HCT116 (cell line): ENCODE measurements at regions not wholly inside any gene's neighbourhood (a gene's known extent, or its start where the extent isn't known, plus 50 kb on each side); places are given as distances from the start of the nearest gene placed in this dataset.

ENCODE experiments used
- ATAC-seq: fragments of 200-7000 bp; cut with Tn5 transposase; 2 replicates; pipeline ENCODE4 v1.9.1; 2020; ENCODE audit warnings: mild to moderate bottlenecking, moderate library complexity
- BruUV-seq: library from RNA; stranded (reverse); fragments of 400-500 nt; replicated peaks from 2 replicates; lab custom pipeline; 2021; lab: Mats Ljungman, UMichigan
- CTCF ChIA-PET: fragments of 300-600 bp; sonication (Branson Sonifier 250); formaldehyde crosslinking; loops from one replicate; lab custom pipeline; 2021; ENCODE audit warnings: antibody characterized with exemption; lab: Charles Lee
- POLR2A ChIA-PET: fragments of 300-600, 350-600 bp; sonication (Branson Sonifier 250); formaldehyde crosslinking; loops from one replicate; lab custom pipeline; 2021; ENCODE audit warnings: antibody characterized with exemption; lab: Charles Lee
- RAD21 ChIA-PET, 2 experiments: fragments of 300-600 bp; sonication (Branson Sonifier 250); formaldehyde crosslinking; loops; one replicate each; lab custom pipeline; 2023; ENCODE audit warnings: low total read pairs in 2 of 2; ENCODE audit not compliant: uncharacterized antibody in 2 of 2, unreplicated experiment in 2 of 2, low non-redundant PET in 1 of 2; lab: Charles Lee
- DNase-seq: peaks from one replicate; pipeline ENCODE4 v3.0.0-alpha.2; 2010; ENCODE audit warnings: low read depth, low spot score
- H2AFZ ChIP-seq: fragments of 200-600 bp; shearing (Covaris generic), sonication (generic); 2 replicates; pipeline ENCODE4 v1.6.1; 2017; ENCODE audit warnings: low read depth, mixed run types, mixed read lengths, antibody characterized with exemption, low read length; ENCODE audit not compliant: poor library complexity, severe bottlenecking
- H3K27ac ChIP-seq: 2 replicates; pipeline ENCODE4 v1.5.1; 2012; ENCODE audit warnings: low read depth, low read length
- H3K27me3 ChIP-seq: fragments of 200-600 bp; sonication (generic); 2 replicates; pipeline ENCODE4 v1.6.1; 2016; ENCODE audit warnings: mixed run types, low read length, mixed read lengths; ENCODE audit not compliant: insufficient read depth
- H3K36me3 ChIP-seq, 2 experiments: fragments of 200-500 bp in 1 of 2; fragments of 200-600 bp in 1 of 2; sonication (Bioruptor generic) in 1 of 2; sonication (generic) in 1 of 2; 2 replicates each; pipeline versions ENCODE4 v1.5.1 to v1.6.1; 2014 to 2016; ENCODE audit warnings: low read length in 2 of 2, inconsistent platforms in 1 of 2, mixed read lengths in 1 of 2, mixed run types in 1 of 2; ENCODE audit not compliant: insufficient read depth in 2 of 2, control insufficient read depth in 1 of 2
- H3K4me1 ChIP-seq, 2 experiments: fragments of 200-600 bp in 1 of 2; sonication (generic) in 1 of 2; 2 replicates each; pipeline versions ENCODE4 v1.5.1 to v1.6.1; 2012 to 2017; ENCODE audit warnings: low read length in 2 of 2, inconsistent platforms in 1 of 2, mild to moderate bottlenecking in 1 of 2, mixed read lengths in 1 of 2, mixed run types in 1 of 2, moderate library complexity in 1 of 2; ENCODE audit not compliant: insufficient read depth in 2 of 2, control insufficient read depth in 1 of 2
- H3K4me2 ChIP-seq: fragments of 200-600 bp; sonication (generic); 2 replicates; pipeline ENCODE4 v1.6.1; 2017; ENCODE audit warnings: mixed run types, low read length, mixed read lengths
- H3K4me3 ChIP-seq, 2 experiments: fragments of 200-600 bp in 1 of 2; sonication (generic) in 1 of 2; replicated peaks in 1 of 2; 2 replicates each; pipeline ENCODE4 v1.5.1; 2011 to 2016; ENCODE audit warnings: low read length in 2 of 2, control low read depth in 1 of 2, low read depth in 1 of 2, mild to moderate bottlenecking in 1 of 2, mixed read lengths in 1 of 2, mixed run types in 1 of 2
- H3K79me2 ChIP-seq: fragments of 200-600 bp; sonication (generic); 2 replicates; pipeline ENCODE4 v1.6.1; 2017; ENCODE audit warnings: mild to moderate bottlenecking, mixed run types, low read length, moderate library complexity, mixed read lengths; ENCODE audit not compliant: insufficient read depth
- H3K9ac ChIP-seq: fragments of 200-600 bp; sonication (generic); 2 replicates; pipeline ENCODE4 v1.6.1; 2016; ENCODE audit warnings: low read length, mixed read lengths
- H3K9me2 ChIP-seq: fragments of 200-600 bp; sonication (generic), shearing (Covaris generic); 2 replicates; pipeline ENCODE4 v1.6.1; 2017; ENCODE audit warnings: mixed run types, mild to moderate bottlenecking, moderate library complexity; ENCODE audit not compliant: insufficient read depth
- H3K9me3 ChIP-seq, 2 experiments: fragments of 200-500 bp in 1 of 2; fragments of 200-600 bp in 1 of 2; sonication (Bioruptor generic) in 1 of 2; sonication (generic) in 1 of 2; 2 replicates each; pipeline ENCODE4 v1.6.1; 2014 to 2017; ENCODE audit warnings: low read length in 2 of 2, mixed read lengths in 2 of 2, inconsistent platforms in 1 of 2, low read depth in 1 of 2, mild to moderate bottlenecking in 1 of 2, mixed run types in 1 of 2, moderate library complexity in 1 of 2; ENCODE audit not compliant: control insufficient read depth in 1 of 2, insufficient read depth in 1 of 2
- H4K20me1 ChIP-seq: fragments of 200-600 bp; sonication (generic), shearing (Covaris generic); 2 replicates; pipeline ENCODE4 v1.6.1; 2017; ENCODE audit warnings: mixed run types, mild to moderate bottlenecking, moderate library complexity; ENCODE audit not compliant: insufficient read depth
- ATF3 ChIP-seq: IDR thresholded peaks from 2 replicates; pipeline ENCODE4 v1.6.1; 2012
- CBX3 ChIP-seq: IDR thresholded peaks from 2 replicates; pipeline ENCODE4 v1.6.1; 2012; ENCODE audit warnings: low read depth
- CEBPB ChIP-seq: IDR thresholded peaks from 2 replicates; pipeline ENCODE4 v1.6.1; 2012; ENCODE audit warnings: low read depth
- EGR1 ChIP-seq: IDR thresholded peaks from 2 replicates; pipeline ENCODE4 v1.6.1; 2012; ENCODE audit warnings: low read depth
- ELF1 ChIP-seq: IDR thresholded peaks from 2 replicates; pipeline ENCODE4 v1.6.1; 2012; ENCODE audit warnings: low read depth, borderline replicate concordance
- EZH2phosphoT487 ChIP-seq: fragments of 200-600 bp; IDR thresholded peaks from 2 replicates; pipeline ENCODE4 v1.6.1; 2018; ENCODE audit warnings: antibody characterized with exemption, borderline replicate concordance
- FOSL1 ChIP-seq: IDR thresholded peaks from 2 replicates; pipeline ENCODE4 v1.6.1; 2012; ENCODE audit warnings: low read depth
- JUND ChIP-seq: IDR thresholded peaks from 2 replicates; pipeline ENCODE4 v1.6.1; 2012
- POLR2A ChIP-seq: IDR thresholded peaks from 2 replicates; pipeline ENCODE4 v1.7.0; 2011; ENCODE audit warnings: borderline replicate concordance; ENCODE audit not compliant: insufficient read depth, insufficient read length; ENCODE audit errors: extremely low read depth
- POLR2AphosphoS5 ChIP-seq: IDR thresholded peaks from 2 replicates; pipeline ENCODE4 v1.6.1; 2011; ENCODE audit warnings: mild to moderate bottlenecking, low read depth, low read length, moderate library complexity
- RAD21 ChIP-seq: IDR thresholded peaks from 2 replicates; pipeline ENCODE4 v1.6.1; 2012; ENCODE audit warnings: low read depth, mild to moderate bottlenecking
- SIN3A ChIP-seq: IDR thresholded peaks from 2 replicates; pipeline ENCODE4 v1.6.1; 2012; ENCODE audit warnings: low read depth
- SP1 ChIP-seq: IDR thresholded peaks from 2 replicates; pipeline ENCODE4 v1.6.1; 2012; ENCODE audit warnings: low read depth
- TCF7L2 ChIP-seq: IDR thresholded peaks from 2 replicates; pipeline ENCODE4 v1.7.0; 2011; ENCODE audit warnings: borderline replicate concordance, inconsistent platforms; ENCODE audit not compliant: insufficient read depth, insufficient read length; ENCODE audit errors: extremely low read depth
- YY1 ChIP-seq: IDR thresholded peaks from 2 replicates; pipeline ENCODE4 v1.6.1; 2011; ENCODE audit warnings: low read length, low read depth, moderate library complexity, mild to moderate bottlenecking; ENCODE audit not compliant: insufficient replicate concordance; ENCODE audit errors: extremely low read depth
- ZNF274 ChIP-seq: fragments of 200-500 bp; sonication (Bioruptor generic); IDR thresholded peaks from 2 replicates; pipeline ENCODE4 v1.6.1; 2014; ENCODE audit warnings: mild to moderate bottlenecking, low read depth, low read length, inconsistent platforms
- intact Hi-C: fragments of 100-400 bp; cut with micrococcal nuclease; formaldehyde crosslinking; loops from 2 replicates; pipeline ENCODE4 v1.10.0; 2022
- TF ChIP-seq, protein P1 (sequence below): IDR thresholded peaks from 2 replicates; pipeline ENCODE4 v1.6.1; 2012

DNA sequence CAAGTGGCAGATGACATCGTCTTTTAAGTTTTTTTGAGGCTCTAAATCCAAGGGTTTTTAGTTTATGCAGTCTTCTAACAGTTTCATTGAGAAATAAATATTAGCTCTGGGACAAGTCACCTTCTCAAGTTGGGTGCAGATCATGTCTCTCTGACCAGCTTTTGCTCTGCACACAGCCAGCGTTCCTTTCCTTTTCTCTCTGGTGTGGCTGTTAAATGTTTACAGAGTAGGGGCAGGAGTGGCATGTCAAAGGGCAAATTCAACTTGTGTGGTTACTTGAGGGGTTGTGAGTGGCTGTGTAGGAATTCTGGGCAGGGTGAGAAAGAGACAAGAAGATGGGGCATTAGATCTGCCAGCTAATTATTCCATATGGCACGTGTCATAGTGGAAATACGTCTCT lies 187.5 kb upstream of the HMHB1 start:
- Histone ChIP-seq H3K27me3 (no peaks in the 10 kb centered on the region), H3K9ac (no peak overlapping the region), H3K9me2 (no peaks in the 10 kb centered on the region), H3K4me3 (no peak overlapping the region), H2AFZ (no peak overlapping the region), H3K9me3 (no peaks in the 10 kb centered on the region), H3K36me3 (no peaks in the 10 kb centered on the region), H3K79me2 (no peaks in the 10 kb centered on the region), H3K27ac (no peak overlapping the region), H4K20me1 (no peaks in the 10 kb centered on the region), H3K4me1 (peaks cover 0 to 4% of the 10 kb centered on the region in 2 experiments; a peak in 2 of 4 replicates), H3K4me2 (no peak overlapping the region)
- intact Hi-C loops, result no loop called here
- ChIA-PET RAD21 (no interaction called here), CTCF (no interaction called here), POLR2A (interaction anchor here (1.0 kb wide), 1 partner anchor 13 kb away, joined by 4 read pairs; no protein-coding TSS in a partner anchor)
- no peak for TF ChIP-seq EGR1
- TF ChIP-seq JUND, result no peak
- no peak for TF ChIP-seq POLR2AphosphoS5
- TF ChIP-seq FOSL1, result no peak
- TF ChIP-seq CEBPB, result no peak
- TF ChIP-seq RAD21, result no peak
- no peak for TF ChIP-seq SP1
- no peak for TF ChIP-seq ELF1
- TF ChIP-seq SIN3A, result no peak
- TF ChIP-seq ZNF274, result no peak
- TF ChIP-seq, protein P1, sequence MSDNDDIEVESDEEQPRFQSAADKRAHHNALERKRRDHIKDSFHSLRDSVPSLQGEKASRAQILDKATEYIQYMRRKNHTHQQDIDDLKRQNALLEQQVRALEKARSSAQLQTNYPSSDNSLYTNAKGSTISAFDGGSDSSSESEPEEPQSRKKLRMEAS, result no peak
- TF ChIP-seq POLR2A, result no peak
- TF ChIP-seq ATF3, result no peak
- no peak for TF ChIP-seq EZH2phosphoT487
- no peak for ATAC-seq
- no peak for DNase-seq
- BruUV-seq, result no TSS peak

- TF ChIP-seq ELF1 (no peak), SIN3A (no peak), TCF7L2 (no peak), CBX3 (no peak), YY1 (no peak), JUND (no peak), EGR1 (no peak)
- TF ChIP-seq, protein P1, result no peak
- ChIA-PET POLR2A (no interaction called here), RAD21 (no interaction called here), CTCF (no interaction called here)
- no peak overlapping the region for H3K27ac ChIP-seq
- no TSS peak for BruUV-seq
- no peaks in the 10 kb centered on the region for H3K79me2 ChIP-seq
- intact Hi-C loops, result no loop called here
- no peak overlapping the region for H3K9ac ChIP-seq
- no peak for ATAC-seq
- H3K9me3 ChIP-seq, result no peaks in the 10 kb centered on the region
- H3K4me1 ChIP-seq, result no peaks in the 10 kb centered on the region
- H3K4me3 ChIP-seq, result no peak overlapping the region
- no peaks in the 10 kb centered on the region for H3K27me3 ChIP-seq
- no peak overlapping the region for H3K4me2 ChIP-seq
- no peaks in the 10 kb centered on the region for H4K20me1 ChIP-seq
- DNase-seq, result no peak
- no peaks in the 10 kb centered on the region for H3K36me3 ChIP-seq
- no peak overlapping the region for H2AFZ ChIP-seq
- no peaks in the 10 kb centered on the region for H3K9me2 ChIP-seq
These were observed 192.9 kb upstream of the HMHB1 start for GRCh38 chr5:143619040-143619439.
